ENCODE measurements at regions not wholly inside any gene's neighbourhood (a gene's known extent, or its start where the extent isn't known, plus 50 kb on each side); places are given as distances from the start of the nearest gene placed in this dataset.

DNA sequence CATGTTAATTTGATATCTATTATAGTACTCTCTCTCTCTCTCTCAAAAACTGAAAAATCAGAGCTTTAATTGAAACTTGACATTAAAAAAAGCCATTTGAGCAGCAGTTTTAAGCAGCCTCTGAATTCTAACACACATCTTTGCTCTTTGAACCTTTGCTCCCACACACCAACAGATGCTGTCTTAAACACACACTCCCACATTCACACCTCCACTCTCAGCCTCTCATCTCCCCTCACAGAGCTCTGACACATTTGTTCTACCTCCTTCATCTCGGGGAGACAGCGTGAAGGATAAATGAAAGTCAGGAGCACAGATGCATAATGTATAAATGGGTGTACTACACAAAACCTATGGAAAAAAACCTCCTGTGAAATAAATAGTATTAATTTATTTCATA is 95.2 kb downstream of the NAB1 start (continued):
- TF ChIP-seq CHD7 (IDR thresholded peaks at IDR 0.05; ENCODE audit: insufficient replicate concordance, low read length) (no peak), GABPA (IDR thresholded peaks at IDR 0.05; ENCODE audit: borderline replicate concordance, insufficient read depth, low read length) (no peak), ASH2L (IDR thresholded peaks at IDR 0.05; ENCODE audit: low read length) (no peak), RXRA (IDR thresholded peaks at IDR 0.05; ENCODE audit: insufficient read depth, low read depth, low read length) (no peak)
